HG02678 (cell line): ENCODE measurements at regions not wholly inside any gene's neighbourhood (a gene's known extent, or its start where the extent isn't known, plus 50 kb on each side); places are given as distances from the start of the nearest gene placed in this dataset.
A peak's percentile ranks its signal among the peaks of the same experiment; 100 is the strongest.

Experiments used
- ATAC-seq: cut with Tn5 transposase; IDR thresholded peaks from one replicate; pipeline ENCODE4 v1.9.1; 2021; ENCODE audit warnings: mild to moderate bottlenecking, moderate library complexity; ENCODE audit not compliant: unreplicated experiment

- ATAC-seq: peak; percentile 88
These were observed 311.7 kb upstream of the PKDCC start for GRCh38 chr2:41736105-41736567.

GRCh38 chr2:41736586-41736985 is 311.2 kb upstream of the PKDCC start:
- ATAC-seq: peak; percentile 30

- no peak for ATAC-seq
These were observed 309.9 kb upstream of the PKDCC start for GRCh38 chr2:41737888-41738287.

GRCh38 chr2:41741951-41742595 is 305.7 kb upstream of the PKDCC start:
- peak; percentile 99 for ATAC-seq

GRCh38 chr2:41743324-41743723 is 304.5 kb upstream of the PKDCC start:
- no peak for ATAC-seq

GRCh38 chr2:41750829-41751228 is 297.0 kb upstream of the PKDCC start:
- ATAC-seq: no peak

- ATAC-seq: no peak
These were observed 287.9 kb upstream of the PKDCC start for GRCh38 chr2:41759880-41760279.

GRCh38 chr2:41763141-41763540 is 284.7 kb upstream of the PKDCC start:
- ATAC-seq: no peak

GRCh38 chr2:41764131-41764530 is 283.7 kb upstream of the PKDCC start:
- no peak for ATAC-seq

GRCh38 chr2:41764919-41765318 is 282.9 kb upstream of the PKDCC start:
- no peak for ATAC-seq

- no peak for ATAC-seq
These were observed 279.5 kb upstream of the PKDCC start for GRCh38 chr2:41768310-41768709.

GRCh38 chr2:41771710-41772109 is 276.1 kb upstream of the PKDCC start:
- ATAC-seq: no peak

- no peak for ATAC-seq
These were observed 275.1 kb upstream of the PKDCC start for GRCh38 chr2:41772697-41773096.

- no peak for ATAC-seq
These were observed 273.7 kb upstream of the PKDCC start for GRCh38 chr2:41774011-41774605.

GRCh38 chr2:41775366-41776025 is 272.3 kb upstream of the PKDCC start:
- no peak for ATAC-seq

GRCh38 chr2:41779888-41780287 is 267.9 kb upstream of the PKDCC start:
- no peak for ATAC-seq

- peak; percentile 67 for ATAC-seq
These were observed 265.3 kb upstream of the PKDCC start for GRCh38 chr2:41782306-41783158.

GRCh38 chr2:41784496-41784895 is 263.3 kb upstream of the PKDCC start:
- no peak for ATAC-seq

- no peak for ATAC-seq
These were observed 262.4 kb upstream of the PKDCC start for GRCh38 chr2:41785251-41786022.

- no peak for ATAC-seq
These were observed 256.3 kb upstream of the PKDCC start for GRCh38 chr2:41791523-41791922.

- ATAC-seq: no peak
These were observed 244.5 kb upstream of the PKDCC start for GRCh38 chr2:41803361-41803760.
